SH-SY5Y (cell line): ENCODE measurements at regions not wholly inside any gene's neighbourhood (a gene's known extent, or its start where the extent isn't known, plus 50 kb on each side); places are given as distances from the start of the nearest gene placed in this dataset.

Experiments
- GATA2 ChIP-seq: IDR thresholded peaks from 2 replicates; pipeline ENCODE4 v1.6.1; 2011; ENCODE audit warnings: mild to moderate bottlenecking, low read depth, low read length
- GATA3 ChIP-seq: IDR thresholded peaks from 2 replicates; pipeline ENCODE4 v1.6.1; 2011; ENCODE audit warnings: low read depth, mild to moderate bottlenecking, low read length, moderate library complexity

GRCh38 chr2:15860051-15860663 lies 80.2 kb upstream of the MYCN start:
- TF ChIP-seq GATA2 (no peak), GATA3 (no peak)
